Ovary (tissue), 7 donors: ENCODE measurements at regions not wholly inside any gene's neighbourhood (a gene's known extent, or its start where the extent isn't known, plus 50 kb on each side); places are given as distances from the start of the nearest gene placed in this dataset.

Experiments used
- DNase-seq, 5 donors: peaks; one replicate each; pipeline ENCODE4 v3.0.0-alpha.2; 2019 to 2020
- H3K27ac ChIP-seq, 2 donors: fragments of 200-600 bp; one replicate each; pipeline versions ENCODE4 v1.5.1 to v1.8.0; 2019 to 2022
- H3K27me3 ChIP-seq: fragments of 200-600 bp; one replicate; pipeline ENCODE4 v1.8.0; 2022
- H3K36me3 ChIP-seq: fragments of 200-600 bp; sonication (generic); one replicate; pipeline ENCODE4 v1.5.1; 2019
- H3K4me1 ChIP-seq: one replicate; pipeline ENCODE4 v1.8.1; 2013; ENCODE audit warnings: mild to moderate bottlenecking, moderate library complexity; ENCODE audit not compliant: insufficient read depth
- H3K4me3 ChIP-seq: fragments of 200-600 bp; sonication (generic); one replicate; pipeline ENCODE4 v1.5.1; 2017
- H3K9me3 ChIP-seq, 2 donors: fragments of 200-600 bp in 1 of 2; sonication (generic) in 1 of 2; one replicate each; pipeline versions ENCODE4 v1.5.1 to v1.8.1; 2013 to 2019; ENCODE audit warnings: mild to moderate bottlenecking in 1 of 2, moderate library complexity in 1 of 2
- CTCF ChIP-seq, 3 donors: fragments of 450-650 bp in 2 of 3; fragments of 200-600 bp in 1 of 3; IDR thresholded peaks; one replicate each; pipeline versions ENCODE4 v1.5.1 to v1.8.0; 2016 to 2022; ENCODE audit warnings: antibody characterized with exemption in 3 of 3, mild to moderate bottlenecking in 1 of 3
- EP300 ChIP-seq: sonication (generic); formaldehyde crosslinking; IDR thresholded peaks from one replicate; pipeline ENCODE4 v1.6.1; 2017; ENCODE audit warnings: antibody characterized with exemption
- POLR2A ChIP-seq: fragments of 450-650 bp; IDR thresholded peaks from one replicate; pipeline ENCODE4 v1.6.1; 2017; ENCODE audit warnings: antibody characterized with exemption, mild to moderate bottlenecking, moderate library complexity
- WGBS, 3 donors: extraction: QIAGEN DNeasy Blood & Tissue Kit in 1 of 3; methylation state at CpG; one replicate each; pipeline versions ENCODE4 v1.1.5 to v1.1.7; 2013 to 2017; 5-methylcytosine and 5-hydroxymethylcytosine counted together
- intact Hi-C, 4 donors: fragments of 100-400 bp; cut with DNase I; formaldehyde crosslinking; loops; one replicate each; pipeline versions ENCODE4 v1.11.0 to v1.15.1; 2022 to 2023
- donor health status: DM: no; HTN: no; CAD: no; lungs with moderate emphysema.
- donor health status: DM: no; HTN: no; CAD: no.
- donor health status: Bipolar disorder and iron deficiency.
- donor health status: DM: no; HTN: no; CAD: no.
- donor health status: DM: yes; HTN: yes; CAD: no.

- no peak overlapping the region for H3K27ac ChIP-seq
- H3K4me1 ChIP-seq, result peaks cover 4% of the 10 kb centered on the region
- no peak overlapping the region for H3K4me3 ChIP-seq
- WGBS, 3 donors, result 79 to 88% (median 80%) methylated on average over 3 of the region's 3 CpGs
- intact Hi-C loops, result no loop called here
- TF ChIP-seq CTCF (IDR thresholded peaks at IDR 0.05) (no peak), EP300 (no peak), POLR2A (no peak)
- H3K9me3 ChIP-seq, result no peaks in the 10 kb centered on the region
- H3K27me3 ChIP-seq, result no peaks in the 10 kb centered on the region
- no peak for DNase-seq
- H3K36me3 ChIP-seq, result no peaks in the 10 kb centered on the region
Observed at GRCh38 chr11:116598556-116598955, 174.2 kb downstream of the BUD13 start.

- peak in 1 of 5 donors; percentile 21 for DNase-seq
- 88 to 96% (median 90%) methylated on average over 6 of the region's 6 CpGs for WGBS, 3 donors
- Histone ChIP-seq H3K4me3 (no peak overlapping the region), H3K27ac (no peak overlapping the region), H3K36me3 (no peaks in the 10 kb centered on the region), H3K9me3 (no peaks in the 10 kb centered on the region), H3K27me3 (no peaks in the 10 kb centered on the region), H3K4me1 (peaks cover 4% of the 10 kb centered on the region)
- TF ChIP-seq CTCF (IDR thresholded peaks at IDR 0.05), result no peak
- TF ChIP-seq EP300, result no peak
- TF ChIP-seq POLR2A, result no peak
- intact Hi-C loops, result no loop called here
Observed at GRCh38 chr11:116598036-116598435, 174.8 kb downstream of the BUD13 start.

GRCh38 chr11:116596346-116597260 is 176.2 kb downstream of the BUD13 start:
- H3K9me3 ChIP-seq, result no peaks in the 10 kb centered on the region
- H3K27ac ChIP-seq, result no peak overlapping the region
- H3K27me3 ChIP-seq, result no peaks in the 10 kb centered on the region
- WGBS, 3 donors, result 71 to 82% (median 77%) methylated on average over 12 of the region's 12 CpGs
- intact Hi-C loops, result no loop called here
- H3K4me1 ChIP-seq, result no peaks in the 10 kb centered on the region
- TF ChIP-seq CTCF (IDR thresholded peaks at IDR 0.05), result no peak
- DNase-seq, result peak in 1 of 5 donors; percentile 34
- H3K4me3 ChIP-seq, result no peak overlapping the region
- H3K36me3 ChIP-seq, result no peaks in the 10 kb centered on the region

- Histone ChIP-seq H3K27me3 (no peaks in the 10 kb centered on the region), H3K4me1 (peaks cover 9% of the 10 kb centered on the region), H3K36me3 (no peaks in the 10 kb centered on the region), H3K9me3 (no peaks in the 10 kb centered on the region), H3K4me3 (no peak overlapping the region), H3K27ac (no peak overlapping the region)
- no peak for TF ChIP-seq POLR2A
- TF ChIP-seq CTCF (IDR thresholded peaks at IDR 0.05), result no peak
- TF ChIP-seq EP300, result no peak
- DNase-seq, result no peak
- 86 to 89% (median 87%) methylated on average over 13 of the region's 13 CpGs for WGBS, 3 donors
- intact Hi-C loops, result no loop called here
Observed at GRCh38 chr11:116595305-116595880, 177.4 kb downstream of the BUD13 start.
